ENCODE measurements at regions not wholly inside any gene's neighbourhood (a gene's known extent, or its start where the extent isn't known, plus 50 kb on each side); places are given as distances from the start of the nearest gene placed in this dataset.

DNA sequence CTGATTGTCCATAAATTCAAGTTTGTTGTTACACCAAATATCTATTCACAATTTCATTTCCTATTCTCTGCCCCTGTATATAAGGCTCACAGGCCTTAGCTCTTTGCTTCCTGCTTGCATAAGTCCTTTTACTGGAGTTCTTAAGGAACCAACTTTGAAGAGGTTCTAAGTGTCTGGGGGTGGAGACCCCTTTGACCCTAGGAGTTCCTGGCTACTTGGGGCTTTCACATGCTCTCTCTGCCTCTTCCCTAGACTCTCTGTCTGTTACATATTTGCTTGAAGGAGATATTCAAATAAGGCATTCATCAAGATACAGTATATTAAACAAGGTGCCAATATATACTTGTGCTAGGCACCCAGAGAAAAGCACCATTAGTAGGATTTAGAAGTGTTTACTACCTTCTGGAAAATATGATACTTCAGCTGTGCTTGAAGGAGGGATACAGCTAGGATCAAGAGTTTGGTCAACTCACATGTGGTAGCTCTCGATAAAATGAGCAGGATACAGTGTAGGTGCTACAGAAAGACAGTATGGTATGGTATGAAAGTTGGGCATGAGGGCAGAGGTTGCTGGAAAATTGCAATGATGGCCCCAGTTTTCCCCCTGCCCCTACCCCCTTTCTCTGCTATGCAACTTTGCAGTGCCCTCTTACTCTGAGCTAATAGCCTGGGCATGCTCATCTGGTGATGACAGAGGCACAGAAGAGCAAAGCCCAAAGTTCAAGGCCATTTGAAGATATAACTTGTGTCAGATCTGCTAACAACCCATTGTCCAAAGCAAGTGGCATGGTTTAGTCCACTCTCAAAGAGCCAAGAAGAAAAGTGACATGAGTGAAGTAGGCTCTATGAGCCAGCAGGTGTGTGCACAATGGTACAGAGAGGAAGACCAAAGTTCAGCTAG lies 107.6 kb upstream of the CPEB2 start:
- Histone ChIP-seq H3K36me3 (ENCODE audit: insufficient read depth) (no peaks in the 10 kb centered on the region), H3K27me3 (ENCODE audit: insufficient read depth) (no peaks in the 10 kb centered on the region), H3K4me1 (ENCODE audit: insufficient read depth) (no peaks in the 10 kb centered on the region), H3K27ac (ENCODE audit: low read depth) (no peak overlapping the region), H3K4me2 (no peak overlapping the region), H3K9me2 (ENCODE audit: insufficient read depth) (peaks cover 9% of the 10 kb centered on the region; the same call in 1 of the 2 replicates), H3K4me3 (no peak overlapping the region), H3K79me2 (replicated peaks; ENCODE audit: insufficient read depth) (no peaks in the 10 kb centered on the region), H3F3A (replicated peaks; ENCODE audit: low read depth) (no peaks in the 10 kb centered on the region), H2AFZ (no peak overlapping the region), H4K20me1 (replicated peaks; ENCODE audit: insufficient read depth) (no peaks in the 10 kb centered on the region)
- H3K4me1 Mint-ChIP-seq: no peaks in the 10 kb centered on the region
- DNase-seq (ENCODE audit: low spot score) (no peak), ATAC-seq (no peak)
- H3K36me3 Mint-ChIP-seq (ENCODE audit: low read depth): no peaks in the 10 kb centered on the region; the same call in 2 of the 3 replicates
- H3K27ac Mint-ChIP-seq: no peak overlapping the region
- no peak overlapping the region for H3K4me3 Mint-ChIP-seq
- TF ChIP-seq POLR2AphosphoS5 (IDR thresholded peaks at IDR 0.05; ENCODE audit: low read depth) (no peak), NANOG (IDR thresholded peaks at IDR 0.05; ENCODE audit: borderline replicate concordance) (no peak), EZH2 (IDR thresholded peaks at IDR 0.05; ENCODE audit: low read depth, unreplicated experiment) (no peak), JUNB (IDR thresholded peaks at IDR 0.05; ENCODE audit: unreplicated experiment) (no peak), STAT1 (IDR thresholded peaks at IDR 0.05; ENCODE audit: unreplicated experiment) (no peak), REST (IDR thresholded peaks at IDR 0.05; ENCODE audit: unreplicated experiment) (no peak), EZH2phosphoT487 (IDR thresholded peaks at IDR 0.05; ENCODE audit: unreplicated experiment) (no peak), ZNF331 (CRISPR knock-in tag; IDR thresholded peaks at IDR 0.05; ENCODE audit: low read depth) (no peak), ZNF114 (CRISPR knock-in tag; IDR thresholded peaks at IDR 0.05) (no peak), CREB1 (CRISPR knock-in tag; IDR thresholded peaks at IDR 0.05; ENCODE audit: low read depth) (no peak), ETS1 (IDR thresholded peaks at IDR 0.05) (no peak)
- TF ChIP-seq, protein P1, sequence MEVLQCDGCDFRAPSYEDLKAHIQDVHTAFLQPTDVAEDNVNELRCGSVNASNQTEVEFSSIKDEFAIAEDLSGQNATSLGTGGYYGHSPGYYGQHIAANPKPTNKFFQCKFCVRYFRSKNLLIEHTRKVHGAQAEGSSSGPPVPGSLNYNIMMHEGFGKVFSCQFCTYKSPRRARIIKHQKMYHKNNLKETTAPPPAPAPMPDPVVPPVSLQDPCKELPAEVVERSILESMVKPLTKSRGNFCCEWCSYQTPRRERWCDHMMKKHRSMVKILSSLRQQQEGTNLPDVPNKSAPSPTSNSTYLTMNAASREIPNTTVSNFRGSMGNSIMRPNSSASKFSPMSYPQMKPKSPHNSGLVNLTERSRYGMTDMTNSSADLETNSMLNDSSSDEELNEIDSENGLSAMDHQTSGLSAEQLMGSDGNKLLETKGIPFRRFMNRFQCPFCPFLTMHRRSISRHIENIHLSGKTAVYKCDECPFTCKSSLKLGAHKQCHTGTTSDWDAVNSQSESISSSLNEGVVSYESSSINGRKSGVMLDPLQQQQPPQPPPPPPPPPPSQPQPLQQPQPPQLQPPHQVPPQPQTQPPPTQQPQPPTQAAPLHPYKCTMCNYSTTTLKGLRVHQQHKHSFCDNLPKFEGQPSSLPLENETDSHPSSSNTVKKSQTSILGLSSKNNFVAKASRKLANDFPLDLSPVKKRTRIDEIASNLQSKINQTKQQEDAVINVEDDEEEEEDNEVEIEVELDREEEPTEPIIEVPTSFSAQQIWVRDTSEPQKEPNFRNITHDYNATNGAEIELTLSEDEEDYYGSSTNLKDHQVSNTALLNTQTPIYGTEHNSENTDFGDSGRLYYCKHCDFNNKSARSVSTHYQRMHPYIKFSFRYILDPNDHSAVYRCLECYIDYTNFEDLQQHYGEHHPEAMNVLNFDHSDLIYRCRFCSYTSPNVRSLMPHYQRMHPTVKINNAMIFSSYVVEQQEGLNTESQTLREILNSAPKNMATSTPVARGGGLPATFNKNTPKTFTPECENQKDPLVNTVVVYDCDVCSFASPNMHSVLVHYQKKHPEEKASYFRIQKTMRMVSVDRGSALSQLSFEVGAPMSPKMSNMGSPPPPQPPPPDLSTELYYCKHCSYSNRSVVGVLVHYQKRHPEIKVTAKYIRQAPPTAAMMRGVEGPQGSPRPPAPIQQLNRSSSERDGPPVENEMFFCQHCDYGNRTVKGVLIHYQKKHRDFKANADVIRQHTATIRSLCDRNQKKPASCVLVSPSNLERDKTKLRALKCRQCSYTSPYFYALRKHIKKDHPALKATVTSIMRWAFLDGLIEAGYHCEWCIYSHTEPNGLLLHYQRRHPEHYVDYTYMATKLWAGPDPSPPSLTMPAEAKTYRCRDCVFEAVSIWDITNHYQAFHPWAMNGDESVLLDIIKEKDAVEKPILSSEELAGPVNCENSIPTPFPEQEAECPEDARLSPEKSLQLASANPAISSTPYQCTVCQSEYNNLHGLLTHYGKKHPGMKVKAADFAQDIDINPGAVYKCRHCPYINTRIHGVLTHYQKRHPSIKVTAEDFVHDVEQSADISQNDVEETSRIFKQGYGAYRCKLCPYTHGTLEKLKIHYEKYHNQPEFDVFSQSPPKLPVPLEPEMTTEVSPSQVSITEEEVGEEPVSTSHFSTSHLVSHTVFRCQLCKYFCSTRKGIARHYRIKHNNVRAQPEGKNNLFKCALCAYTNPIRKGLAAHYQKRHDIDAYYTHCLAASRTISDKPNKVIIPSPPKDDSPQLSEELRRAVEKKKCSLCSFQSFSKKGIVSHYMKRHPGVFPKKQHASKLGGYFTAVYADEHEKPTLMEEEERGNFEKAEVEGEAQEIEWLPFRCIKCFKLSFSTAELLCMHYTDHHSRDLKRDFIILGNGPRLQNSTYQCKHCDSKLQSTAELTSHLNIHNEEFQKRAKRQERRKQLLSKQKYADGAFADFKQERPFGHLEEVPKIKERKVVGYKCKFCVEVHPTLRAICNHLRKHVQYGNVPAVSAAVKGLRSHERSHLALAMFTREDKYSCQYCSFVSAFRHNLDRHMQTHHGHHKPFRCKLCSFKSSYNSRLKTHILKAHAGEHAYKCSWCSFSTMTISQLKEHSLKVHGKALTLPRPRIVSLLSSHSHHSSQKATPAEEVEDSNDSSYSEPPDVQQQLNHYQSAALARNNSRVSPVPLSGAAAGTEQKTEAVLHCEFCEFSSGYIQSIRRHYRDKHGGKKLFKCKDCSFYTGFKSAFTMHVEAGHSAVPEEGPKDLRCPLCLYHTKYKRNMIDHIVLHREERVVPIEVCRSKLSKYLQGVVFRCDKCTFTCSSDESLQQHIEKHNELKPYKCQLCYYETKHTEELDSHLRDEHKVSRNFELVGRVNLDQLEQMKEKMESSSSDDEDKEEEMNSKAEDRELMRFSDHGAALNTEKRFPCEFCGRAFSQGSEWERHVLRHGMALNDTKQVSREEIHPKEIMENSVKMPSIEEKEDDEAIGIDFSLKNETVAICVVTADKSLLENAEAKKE (CRISPR knock-in tag; IDR thresholded peaks at IDR 0.05): no peak
- TF ChIP-seq, protein P2, sequence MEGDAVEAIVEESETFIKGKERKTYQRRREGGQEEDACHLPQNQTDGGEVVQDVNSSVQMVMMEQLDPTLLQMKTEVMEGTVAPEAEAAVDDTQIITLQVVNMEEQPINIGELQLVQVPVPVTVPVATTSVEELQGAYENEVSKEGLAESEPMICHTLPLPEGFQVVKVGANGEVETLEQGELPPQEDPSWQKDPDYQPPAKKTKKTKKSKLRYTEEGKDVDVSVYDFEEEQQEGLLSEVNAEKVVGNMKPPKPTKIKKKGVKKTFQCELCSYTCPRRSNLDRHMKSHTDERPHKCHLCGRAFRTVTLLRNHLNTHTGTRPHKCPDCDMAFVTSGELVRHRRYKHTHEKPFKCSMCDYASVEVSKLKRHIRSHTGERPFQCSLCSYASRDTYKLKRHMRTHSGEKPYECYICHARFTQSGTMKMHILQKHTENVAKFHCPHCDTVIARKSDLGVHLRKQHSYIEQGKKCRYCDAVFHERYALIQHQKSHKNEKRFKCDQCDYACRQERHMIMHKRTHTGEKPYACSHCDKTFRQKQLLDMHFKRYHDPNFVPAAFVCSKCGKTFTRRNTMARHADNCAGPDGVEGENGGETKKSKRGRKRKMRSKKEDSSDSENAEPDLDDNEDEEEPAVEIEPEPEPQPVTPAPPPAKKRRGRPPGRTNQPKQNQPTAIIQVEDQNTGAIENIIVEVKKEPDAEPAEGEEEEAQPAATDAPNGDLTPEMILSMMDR (conservative IDR thresholded peaks at IDR 0.05; ENCODE audit: low read depth in 2 of 2): no peak
- H3K27me3 Mint-ChIP-seq (ENCODE audit: insufficient read depth, low read depth, poor library complexity): peaks cover 1% of the 10 kb centered on the region
- H3K9me3 Mint-ChIP-seq: no peaks in the 10 kb centered on the region

All from GM23338 (cell line).